K562 (cell line): ENCODE measurements at regions not wholly inside any gene's neighbourhood (a gene's known extent, or its start where the extent isn't known, plus 50 kb on each side); places are given as distances from the start of the nearest gene placed in this dataset.

ENCODE experiments used
- ARNT ChIP-seq, 2 experiments: fragments of 450-650 bp; IDR thresholded peaks; 2 replicates each; pipeline ENCODE4 v1.6.1; 2016; ENCODE audit warnings: mild to moderate bottlenecking in 1 of 2
- CEBPB ChIP-seq: fragments of 450-650 bp; IDR thresholded peaks from 2 replicates; pipeline ENCODE4 v1.6.1; 2016; ENCODE audit warnings: missing genetic modification characterization, missing compliant biosample characterization
- GATA2 ChIP-seq: sonication (generic); formaldehyde crosslinking; IDR thresholded peaks from 2 replicates; pipeline ENCODE4 v1.4.0; 2020; ENCODE audit warnings: mild to moderate bottlenecking, missing genetic modification reagents
- NFRKB ChIP-seq: fragments of 450-650 bp; IDR thresholded peaks from 2 replicates; pipeline ENCODE4 v1.6.1; 2016; ENCODE audit warnings: low read depth
- ZNF766 ChIP-seq: fragments of 200-800 bp; sonication (Bioruptor generic); conservative IDR thresholded peaks from 2 replicates; pipeline ENCODE4 v1.6.1; 2016; ENCODE audit warnings: missing genetic modification characterization, missing compliant biosample characterization
- TF ChIP-seq, protein P1 (sequence below): fragments of 450-650 bp; IDR thresholded peaks from 2 replicates; pipeline ENCODE4 v1.6.1; 2017; ENCODE audit warnings: antibody characterized with exemption, mild to moderate bottlenecking
- TF ChIP-seq, protein P2 (sequence below), 2 experiments: fragments of 450-650 bp; IDR thresholded peaks; 2 replicates each; pipeline ENCODE4 v1.6.1; 2016
- TF ChIP-seq, protein P3 (sequence below): fragments of 200-800 bp; sonication (Bioruptor generic); IDR thresholded peaks from 2 replicates; pipeline ENCODE4 v1.6.1; 2017; ENCODE audit warnings: missing genetic modification characterization, missing compliant biosample characterization

- peak; percentile 45; the same call in 1 of the 2 replicates for TF ChIP-seq ZNF766 (CRISPR knock-in tag)
- TF ChIP-seq CEBPB: peak; percentile 53
- no peak for TF ChIP-seq GATA2 (CRISPR knock-in tag)
- TF ChIP-seq ARNT (IDR thresholded peaks at IDR 0.05): no peak
- peak; percentile 53; the same call in 1 of the 2 replicates for TF ChIP-seq NFRKB
- TF ChIP-seq, protein P1, sequence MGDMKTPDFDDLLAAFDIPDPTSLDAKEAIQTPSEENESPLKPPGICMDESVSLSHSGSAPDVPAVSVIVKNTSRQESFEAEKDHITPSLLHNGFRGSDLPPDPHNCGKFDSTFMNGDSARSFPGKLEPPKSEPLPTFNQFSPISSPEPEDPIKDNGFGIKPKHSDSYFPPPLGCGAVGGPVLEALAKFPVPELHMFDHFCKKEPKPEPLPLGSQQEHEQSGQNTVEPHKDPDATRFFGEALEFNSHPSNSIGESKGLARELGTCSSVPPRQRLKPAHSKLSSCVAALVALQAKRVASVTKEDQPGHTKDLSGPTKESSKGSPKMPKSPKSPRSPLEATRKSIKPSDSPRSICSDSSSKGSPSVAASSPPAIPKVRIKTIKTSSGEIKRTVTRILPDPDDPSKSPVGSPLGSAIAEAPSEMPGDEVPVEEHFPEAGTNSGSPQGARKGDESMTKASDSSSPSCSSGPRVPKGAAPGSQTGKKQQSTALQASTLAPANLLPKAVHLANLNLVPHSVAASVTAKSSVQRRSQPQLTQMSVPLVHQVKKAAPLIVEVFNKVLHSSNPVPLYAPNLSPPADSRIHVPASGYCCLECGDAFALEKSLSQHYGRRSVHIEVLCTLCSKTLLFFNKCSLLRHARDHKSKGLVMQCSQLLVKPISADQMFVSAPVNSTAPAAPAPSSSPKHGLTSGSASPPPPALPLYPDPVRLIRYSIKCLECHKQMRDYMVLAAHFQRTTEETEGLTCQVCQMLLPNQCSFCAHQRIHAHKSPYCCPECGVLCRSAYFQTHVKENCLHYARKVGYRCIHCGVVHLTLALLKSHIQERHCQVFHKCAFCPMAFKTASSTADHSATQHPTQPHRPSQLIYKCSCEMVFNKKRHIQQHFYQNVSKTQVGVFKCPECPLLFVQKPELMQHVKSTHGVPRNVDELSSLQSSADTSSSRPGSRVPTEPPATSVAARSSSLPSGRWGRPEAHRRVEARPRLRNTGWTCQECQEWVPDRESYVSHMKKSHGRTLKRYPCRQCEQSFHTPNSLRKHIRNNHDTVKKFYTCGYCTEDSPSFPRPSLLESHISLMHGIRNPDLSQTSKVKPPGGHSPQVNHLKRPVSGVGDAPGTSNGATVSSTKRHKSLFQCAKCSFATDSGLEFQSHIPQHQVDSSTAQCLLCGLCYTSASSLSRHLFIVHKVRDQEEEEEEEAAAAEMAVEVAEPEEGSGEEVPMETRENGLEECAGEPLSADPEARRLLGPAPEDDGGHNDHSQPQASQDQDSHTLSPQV: peak; percentile 73
- TF ChIP-seq, protein P2, sequence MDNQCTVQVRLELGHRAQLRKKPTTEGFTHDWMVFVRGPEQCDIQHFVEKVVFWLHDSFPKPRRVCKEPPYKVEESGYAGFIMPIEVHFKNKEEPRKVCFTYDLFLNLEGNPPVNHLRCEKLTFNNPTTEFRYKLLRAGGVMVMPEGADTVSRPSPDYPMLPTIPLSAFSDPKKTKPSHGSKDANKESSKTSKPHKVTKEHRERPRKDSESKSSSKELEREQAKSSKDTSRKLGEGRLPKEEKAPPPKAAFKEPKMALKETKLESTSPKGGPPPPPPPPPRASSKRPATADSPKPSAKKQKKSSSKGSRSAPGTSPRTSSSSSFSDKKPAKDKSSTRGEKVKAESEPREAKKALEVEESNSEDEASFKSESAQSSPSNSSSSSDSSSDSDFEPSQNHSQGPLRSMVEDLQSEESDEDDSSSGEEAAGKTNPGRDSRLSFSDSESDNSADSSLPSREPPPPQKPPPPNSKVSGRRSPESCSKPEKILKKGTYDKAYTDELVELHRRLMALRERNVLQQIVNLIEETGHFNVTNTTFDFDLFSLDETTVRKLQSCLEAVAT (IDR thresholded peaks at IDR 0.05): peak in 1 of 2 experiments; percentile 10; a peak in 1 of 4 replicates
- TF ChIP-seq, protein P3, sequence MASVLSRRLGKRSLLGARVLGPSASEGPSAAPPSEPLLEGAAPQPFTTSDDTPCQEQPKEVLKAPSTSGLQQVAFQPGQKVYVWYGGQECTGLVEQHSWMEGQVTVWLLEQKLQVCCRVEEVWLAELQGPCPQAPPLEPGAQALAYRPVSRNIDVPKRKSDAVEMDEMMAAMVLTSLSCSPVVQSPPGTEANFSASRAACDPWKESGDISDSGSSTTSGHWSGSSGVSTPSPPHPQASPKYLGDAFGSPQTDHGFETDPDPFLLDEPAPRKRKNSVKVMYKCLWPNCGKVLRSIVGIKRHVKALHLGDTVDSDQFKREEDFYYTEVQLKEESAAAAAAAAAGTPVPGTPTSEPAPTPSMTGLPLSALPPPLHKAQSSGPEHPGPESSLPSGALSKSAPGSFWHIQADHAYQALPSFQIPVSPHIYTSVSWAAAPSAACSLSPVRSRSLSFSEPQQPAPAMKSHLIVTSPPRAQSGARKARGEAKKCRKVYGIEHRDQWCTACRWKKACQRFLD: peak; percentile 83; the same call in 1 of the 2 replicates
Observed at GRCh38 chr15:92807971-92808571, 92.1 kb upstream of the CHD2 start (continued).
